HK-2 (cell line): ENCODE measurements at regions not wholly inside any gene's neighbourhood (a gene's known extent, or its start where the extent isn't known, plus 50 kb on each side); places are given as distances from the start of the nearest gene placed in this dataset.

ENCODE experiments used
- DNase-seq: peaks from one replicate; pipeline ENCODE4 v3.0.0-alpha.2; 2018; ENCODE audit not compliant: unreplicated experiment

DNA sequence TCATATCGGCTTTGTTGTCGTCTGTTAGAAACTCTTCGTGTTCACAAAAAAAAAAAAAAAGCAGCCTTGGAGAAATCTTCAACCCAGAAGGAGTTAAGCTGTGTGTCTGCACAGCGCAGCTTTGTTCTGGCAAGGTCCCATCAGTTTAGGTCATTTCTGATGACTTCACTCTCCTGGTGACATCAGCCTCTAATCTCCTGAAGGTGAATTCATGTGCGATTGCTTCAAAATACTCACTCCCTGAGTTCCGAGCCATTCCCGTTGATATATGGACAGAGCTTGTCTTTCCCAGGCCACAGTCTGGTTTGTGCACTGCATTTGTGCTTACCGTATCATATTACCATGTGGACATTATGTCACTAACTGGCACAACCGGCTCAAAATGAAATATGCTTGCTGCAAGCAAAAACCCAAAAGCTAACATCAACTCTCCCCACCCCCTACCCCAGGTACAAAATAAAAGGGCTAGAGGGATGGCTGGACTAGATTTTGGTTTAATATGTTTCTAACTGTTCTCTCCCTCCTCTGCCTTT is 342.4 kb downstream of the KCNRG start:
- no peak for DNase-seq

DNA sequence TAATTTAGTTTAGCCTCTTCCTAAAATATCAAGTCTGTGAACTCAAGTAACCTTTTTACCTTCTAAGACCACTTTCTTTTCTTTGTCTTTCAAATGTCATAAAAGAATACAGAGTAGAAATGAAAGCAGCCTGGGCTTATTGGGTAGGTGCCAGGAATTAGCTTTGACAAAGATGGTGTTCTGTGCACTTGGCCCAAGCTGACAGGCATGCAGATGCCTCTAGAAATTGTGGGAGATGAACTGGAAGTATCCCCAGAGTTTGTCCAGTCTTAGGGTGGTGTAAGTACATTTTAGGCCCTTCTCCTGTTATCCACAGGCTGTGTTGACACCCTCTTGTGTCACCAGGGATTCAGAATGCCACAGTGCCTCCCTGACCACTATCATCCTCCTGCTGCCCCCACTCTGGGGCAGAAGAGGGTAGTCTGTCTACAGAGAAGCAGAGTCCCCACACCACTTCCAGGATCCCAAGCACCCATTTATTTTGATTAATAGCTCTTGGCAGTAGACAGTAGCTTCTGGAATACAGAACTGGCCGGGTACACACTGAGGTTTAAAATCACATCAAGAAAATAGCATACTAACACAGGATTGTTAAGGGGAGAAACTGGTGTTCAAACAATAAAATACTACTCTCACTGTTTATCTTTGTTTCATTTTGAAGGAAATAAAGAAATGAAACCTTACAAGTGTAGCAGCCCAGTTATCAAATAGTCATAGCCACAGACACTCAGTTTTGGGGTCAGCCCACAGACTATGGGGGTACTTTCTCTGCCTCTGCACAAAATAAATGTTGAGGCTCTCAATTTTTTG is 343.2 kb downstream of the KCNRG start:
- DNase-seq = no peak

DNA sequence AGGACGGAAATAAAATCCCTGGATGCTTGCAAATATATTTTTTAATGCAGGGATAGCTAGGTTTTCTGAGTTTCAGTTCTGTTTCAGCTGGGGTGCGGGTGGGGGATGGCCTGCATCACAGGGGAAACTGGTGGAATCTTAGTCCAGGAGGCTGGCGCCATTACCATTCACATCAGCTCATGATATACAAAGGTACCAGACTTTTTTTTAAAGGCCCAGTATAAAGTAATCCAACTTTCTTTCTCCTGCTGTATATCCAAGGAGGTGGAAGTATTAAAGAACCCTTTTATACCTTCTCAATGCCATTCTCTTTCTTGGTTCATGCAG is 343.8 kb downstream of the KCNRG start:
- no peak for DNase-seq

DNA sequence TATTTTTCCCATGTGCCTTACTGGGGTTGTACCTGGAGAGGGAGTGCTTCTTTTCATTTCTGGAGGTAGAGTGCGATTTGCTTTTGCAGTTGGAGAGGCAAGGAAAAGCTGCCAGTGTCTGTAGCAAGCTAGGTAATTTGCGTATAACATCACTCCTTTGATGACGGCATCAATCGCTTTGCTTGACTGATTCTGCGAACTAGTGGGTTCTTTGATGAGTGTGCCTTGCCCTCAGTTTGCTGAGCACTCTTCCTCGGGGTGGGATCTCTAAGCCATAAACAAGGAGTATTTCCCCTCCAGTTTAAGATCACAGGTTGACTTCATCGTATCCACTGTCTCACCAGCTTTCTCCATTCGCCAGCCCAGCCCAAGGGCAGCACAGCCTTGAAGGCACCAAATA is 344.5 kb downstream of the KCNRG start:
- DNase-seq = no peak

DNA sequence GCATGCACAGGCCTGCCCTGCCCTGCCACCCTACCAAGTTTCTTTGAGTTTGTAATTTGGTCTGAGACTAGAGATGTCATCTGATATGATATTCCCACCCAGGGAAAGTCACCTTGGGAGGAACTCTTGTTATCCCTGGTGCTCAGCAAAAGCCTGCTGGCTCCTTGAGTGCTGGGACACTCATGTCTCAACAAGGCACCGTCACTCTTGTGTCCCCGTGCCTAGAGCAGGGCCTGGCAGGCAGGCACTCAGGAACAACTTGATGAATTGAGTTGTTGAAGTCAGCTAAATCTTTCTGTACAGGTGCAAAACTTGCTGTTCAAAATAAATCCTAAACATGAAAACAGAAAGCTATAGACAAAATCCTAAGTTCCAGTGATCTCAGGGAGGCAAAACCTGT is 345.4 kb downstream of the KCNRG start:
- DNase-seq = no peak

DNA sequence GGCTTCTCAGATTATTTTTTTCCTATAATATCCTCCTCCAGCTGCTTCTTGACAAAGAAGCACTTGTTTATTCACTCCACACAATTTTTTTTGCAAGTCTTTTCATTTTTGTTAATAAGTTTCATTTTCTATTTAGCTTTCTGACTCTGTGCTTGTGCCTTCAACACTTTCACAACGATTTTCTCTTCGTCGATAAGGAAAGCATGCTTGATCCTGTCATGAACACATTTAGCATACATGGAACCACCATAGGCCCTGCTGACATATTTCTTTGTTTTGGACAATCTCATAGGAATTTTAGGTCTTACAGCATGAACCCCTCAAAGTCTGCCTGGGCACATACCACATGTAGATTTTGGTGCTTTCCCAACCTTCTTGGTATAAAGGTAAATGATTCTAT is 346.0 kb downstream of the KCNRG start:
- DNase-seq = no peak

DNA sequence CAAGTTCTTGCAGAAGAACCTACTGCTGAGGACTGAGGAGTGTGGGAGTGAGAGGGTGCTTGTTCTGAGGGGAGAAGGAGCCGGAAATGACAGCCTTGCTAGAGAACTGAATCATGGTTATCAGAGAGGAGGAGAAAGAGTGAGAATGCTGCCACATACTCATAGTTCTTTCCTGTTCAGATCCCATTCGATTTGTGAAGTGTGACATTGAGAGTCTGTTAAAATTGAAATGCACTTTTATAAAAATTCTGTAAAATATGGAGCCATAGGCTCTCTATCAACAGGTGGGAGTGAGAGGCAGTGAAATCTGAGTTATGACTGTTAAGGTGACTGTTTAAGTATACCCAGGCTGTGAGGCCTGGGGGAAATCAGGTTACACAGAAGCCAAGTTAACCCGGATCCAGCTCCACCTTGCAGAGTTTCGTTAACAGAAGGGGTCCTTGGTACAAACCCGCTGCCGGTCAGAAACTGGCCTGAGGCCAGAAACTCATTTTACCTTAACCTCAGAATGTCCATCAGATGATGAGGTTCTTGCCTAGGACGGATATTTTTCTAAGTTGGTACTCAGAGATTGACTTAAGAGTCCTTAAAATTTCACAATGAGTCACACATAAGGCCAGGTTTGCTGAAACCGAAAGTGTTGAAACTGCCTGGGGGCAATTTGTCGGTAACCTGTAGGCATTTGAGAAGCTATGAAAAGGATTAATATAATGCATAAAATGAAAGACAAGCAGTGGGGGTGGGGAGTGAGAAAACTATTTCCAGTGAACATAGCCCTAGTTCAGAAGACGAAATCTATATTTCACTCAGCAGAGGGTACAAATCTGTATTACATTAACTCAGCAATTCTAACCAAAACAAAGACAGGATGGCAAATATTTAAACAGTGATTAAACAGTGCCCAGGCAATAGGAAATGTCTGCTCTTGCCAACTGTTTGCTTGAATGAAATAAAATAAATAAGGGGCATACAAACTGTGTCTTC is 350.5 kb downstream of the KCNRG start:
- DNase-seq = no peak

DNA sequence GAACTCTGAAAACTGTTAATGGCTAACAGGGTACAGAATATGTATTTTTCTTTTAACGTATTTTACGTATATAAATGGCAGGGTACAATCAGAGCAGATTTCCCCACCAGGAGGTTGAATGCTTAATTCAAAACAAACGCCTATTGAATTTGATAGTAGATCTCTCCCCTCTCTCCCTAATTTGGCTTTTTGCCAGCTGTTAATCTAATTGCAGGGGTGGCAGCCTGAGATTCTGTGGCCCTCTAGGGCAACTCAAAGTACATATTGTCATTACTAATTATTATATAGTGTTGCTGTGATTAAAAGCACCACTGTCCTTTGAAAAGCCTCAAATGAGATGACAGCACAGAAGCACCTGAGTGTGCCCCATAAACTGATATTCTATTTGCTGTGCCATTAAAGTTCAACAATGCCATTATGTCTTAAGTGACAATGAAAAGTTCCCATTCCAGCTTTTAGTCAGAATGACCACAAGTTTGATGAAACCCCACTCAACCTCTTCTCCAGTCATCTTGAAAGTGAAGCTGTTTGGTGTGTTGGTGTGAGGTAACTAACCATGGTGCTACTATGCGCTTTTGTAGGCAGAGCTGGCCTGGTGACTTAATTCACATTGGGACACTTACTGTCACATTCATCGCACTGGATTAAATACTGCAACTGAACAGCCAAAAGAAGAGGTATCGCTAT is 351.4 kb downstream of the KCNRG start:
- DNase-seq = no peak

DNA sequence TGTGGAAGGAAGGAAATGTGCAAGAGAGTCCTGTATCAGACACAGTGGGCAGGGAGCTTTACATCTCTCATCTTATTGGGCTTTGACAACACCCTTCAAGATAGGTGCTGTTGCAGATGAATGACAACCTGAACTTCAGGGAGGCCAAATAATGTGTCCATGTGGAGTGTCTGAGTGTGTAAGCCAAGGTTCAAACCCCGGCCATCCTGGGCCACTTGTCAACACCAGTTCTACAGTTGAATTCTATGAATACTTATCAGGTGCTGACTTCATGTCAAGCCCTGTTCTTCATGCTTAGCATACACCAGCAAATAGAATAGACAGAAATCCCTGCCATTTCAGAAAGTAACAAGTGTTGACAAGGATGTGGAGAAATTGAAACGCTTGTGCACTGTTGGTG is 354.4 kb downstream of the KCNRG start:
- no peak for DNase-seq

DNA sequence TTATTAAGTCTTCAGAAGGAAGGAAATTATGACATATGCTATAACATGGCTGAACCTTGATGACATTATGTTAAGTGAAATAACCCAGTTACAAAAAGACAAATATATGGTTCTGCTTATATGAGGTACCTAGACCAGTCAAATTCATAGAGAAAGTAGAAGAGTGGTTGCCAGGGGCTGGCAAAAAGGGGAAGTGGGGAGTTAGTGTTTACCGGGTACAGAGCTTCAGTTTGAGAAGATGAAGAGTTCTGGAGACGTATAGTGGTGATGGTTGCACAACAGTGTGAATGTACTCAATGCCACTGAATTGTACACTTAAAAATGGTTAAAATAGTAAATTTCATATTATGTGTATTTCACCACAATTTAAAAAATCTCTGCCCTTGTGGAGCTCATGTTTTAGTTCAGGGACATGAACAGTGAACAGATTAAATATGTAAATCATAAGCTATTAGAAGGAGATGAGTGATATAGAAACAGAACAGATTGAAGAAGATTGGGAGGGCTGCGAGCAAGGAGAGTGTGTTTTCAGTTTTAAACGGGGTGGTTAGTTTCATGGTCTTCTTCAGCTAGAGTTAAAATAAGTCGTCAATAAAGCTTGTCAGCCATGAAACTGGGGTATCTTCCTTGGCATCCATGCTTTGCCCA is 355.2 kb downstream of the KCNRG start:
- DNase-seq = no peak

DNA sequence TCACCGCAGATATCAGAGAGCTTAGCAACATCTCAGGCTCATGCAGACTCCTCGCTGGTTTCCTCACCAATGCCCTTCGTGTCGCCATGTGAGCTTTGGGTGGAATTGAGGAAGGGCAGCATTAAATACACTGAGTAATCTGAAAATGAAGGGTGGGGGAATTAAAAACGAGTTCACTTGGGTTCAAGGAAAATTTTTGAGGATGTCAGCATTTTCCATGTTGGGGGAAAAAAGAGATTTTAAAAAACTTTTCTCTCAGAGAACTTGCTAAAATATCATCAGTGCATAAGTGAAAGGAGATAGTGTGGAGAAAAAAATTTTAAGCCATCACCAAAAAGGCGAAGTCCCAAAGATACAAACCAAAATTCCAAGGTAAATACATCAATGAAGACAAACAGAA is 359.3 kb downstream of the KCNRG start:
- DNase-seq = no peak

DNA sequence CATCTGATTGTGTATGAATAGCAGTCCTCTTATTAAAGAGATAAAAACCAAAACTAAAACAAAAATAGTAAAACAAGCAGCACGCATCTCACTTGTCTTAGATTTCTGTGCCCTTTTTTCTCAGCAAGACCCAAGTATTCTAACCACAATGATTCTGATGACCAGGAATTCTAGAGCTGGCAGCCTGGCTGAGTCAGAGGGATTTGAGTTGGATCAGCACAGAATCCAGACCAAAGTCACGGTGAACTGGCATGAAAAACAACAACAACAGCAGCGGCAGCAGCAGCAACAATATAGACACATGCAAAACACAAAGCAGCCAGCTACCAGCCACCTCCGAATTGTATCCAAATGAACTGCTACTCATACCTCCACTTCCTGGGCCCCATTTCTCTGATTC is 360.5 kb downstream of the KCNRG start:
- DNase-seq = peak; percentile 26

DNA sequence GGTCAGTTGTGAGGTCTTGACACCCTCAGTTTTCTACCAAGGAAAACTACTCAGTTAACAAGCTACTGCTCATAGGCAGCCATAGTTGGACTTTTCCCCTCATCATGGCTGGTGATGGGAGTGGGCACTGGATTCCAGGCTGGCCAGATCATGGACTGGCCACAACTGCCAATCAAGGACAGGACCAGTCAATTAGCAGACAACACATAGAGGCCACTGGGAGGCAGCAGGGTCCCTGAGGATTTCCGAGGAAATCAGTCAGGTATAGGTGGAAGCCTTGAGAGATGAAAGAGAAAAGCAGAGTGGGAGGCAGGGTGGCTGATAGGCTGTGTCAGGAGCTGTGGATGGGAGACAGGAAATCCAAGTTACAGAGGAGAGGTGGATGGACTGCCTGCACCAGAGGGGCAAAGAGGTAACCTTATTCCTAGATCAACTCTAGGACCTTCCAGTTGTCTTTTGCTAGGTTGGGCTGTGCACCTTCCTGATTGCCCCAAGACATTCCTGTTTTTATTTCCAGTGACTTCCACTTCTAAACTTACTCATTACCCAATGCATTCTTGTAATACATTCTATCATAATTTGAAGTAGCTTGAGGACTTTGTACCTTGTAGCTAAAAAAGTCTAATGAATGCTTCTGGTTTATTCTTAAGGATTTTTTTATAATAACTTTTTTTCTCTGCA is 361.8 kb downstream of the KCNRG start:
- no peak for DNase-seq

DNA sequence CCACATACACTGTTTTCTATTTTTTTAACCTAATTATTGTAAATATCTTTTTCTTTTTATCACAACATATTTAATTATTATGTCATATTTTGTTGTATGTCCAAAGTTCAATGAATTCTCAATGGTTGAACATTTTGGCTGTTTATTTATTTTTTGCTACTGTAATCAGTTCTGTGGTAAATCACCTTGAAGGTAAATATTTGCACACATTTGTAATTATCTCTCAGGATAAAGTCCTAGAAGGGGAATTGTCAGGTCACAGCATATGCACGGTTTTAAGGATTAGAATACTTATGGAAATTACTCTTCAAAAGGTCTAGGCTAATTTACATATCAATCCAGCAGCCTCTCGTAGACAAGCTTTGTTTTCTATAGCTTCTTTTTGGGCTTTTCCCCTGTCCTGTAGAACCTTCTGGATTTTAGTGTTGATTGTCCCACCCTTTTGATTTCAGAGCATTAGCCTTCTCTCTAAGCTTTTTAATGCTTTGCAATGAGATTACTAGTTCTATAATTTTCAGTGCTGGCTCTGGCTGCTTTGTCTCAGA is 362.6 kb downstream of the KCNRG start:
- DNase-seq = no peak

DNA sequence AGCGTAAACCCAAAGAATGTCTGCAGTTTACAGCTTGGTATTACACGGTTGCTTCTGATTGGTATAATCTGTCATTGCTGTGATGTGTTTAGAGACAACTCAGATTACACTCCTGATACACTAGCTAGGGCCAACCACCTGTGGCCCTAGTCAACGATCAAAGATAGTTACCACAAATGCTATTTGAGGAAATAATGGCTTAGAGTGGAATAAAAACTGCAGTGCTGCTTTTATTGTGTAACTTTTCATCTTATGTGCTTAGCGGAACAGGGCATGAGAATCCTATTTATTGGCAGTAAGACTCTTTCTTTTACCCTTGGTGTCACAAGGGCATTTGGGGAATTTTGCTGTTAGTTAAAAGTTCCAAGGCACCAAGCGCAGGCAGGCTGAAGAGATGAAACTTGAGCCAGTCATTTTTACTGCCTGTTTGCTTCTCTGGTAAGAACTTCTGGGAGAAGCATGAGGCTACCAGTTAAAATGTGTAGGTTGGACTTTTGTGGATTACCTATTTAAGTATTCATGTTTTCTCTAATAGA is 363.3 kb downstream of the KCNRG start:
- no peak for DNase-seq

DNA sequence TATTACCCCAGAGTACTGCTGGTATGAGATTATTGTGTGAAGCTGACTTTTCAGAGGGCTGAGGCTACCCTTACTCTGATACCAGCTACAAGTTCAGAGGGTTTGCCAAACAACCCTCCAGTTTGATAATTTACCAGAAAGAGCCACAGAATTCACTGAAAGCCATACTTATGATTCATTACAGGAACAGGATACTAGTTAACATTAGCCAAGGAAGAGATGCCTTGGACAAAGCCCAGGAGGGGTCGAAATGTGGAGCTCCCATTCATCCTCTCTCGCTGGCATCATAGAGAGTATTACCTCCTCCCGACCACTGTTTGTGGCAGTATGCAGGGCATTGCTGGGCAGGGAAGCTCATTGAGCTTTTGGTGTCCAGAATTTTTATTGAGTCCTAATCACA is 364.3 kb downstream of the KCNRG start:
- DNase-seq = peak; percentile 24

DNA sequence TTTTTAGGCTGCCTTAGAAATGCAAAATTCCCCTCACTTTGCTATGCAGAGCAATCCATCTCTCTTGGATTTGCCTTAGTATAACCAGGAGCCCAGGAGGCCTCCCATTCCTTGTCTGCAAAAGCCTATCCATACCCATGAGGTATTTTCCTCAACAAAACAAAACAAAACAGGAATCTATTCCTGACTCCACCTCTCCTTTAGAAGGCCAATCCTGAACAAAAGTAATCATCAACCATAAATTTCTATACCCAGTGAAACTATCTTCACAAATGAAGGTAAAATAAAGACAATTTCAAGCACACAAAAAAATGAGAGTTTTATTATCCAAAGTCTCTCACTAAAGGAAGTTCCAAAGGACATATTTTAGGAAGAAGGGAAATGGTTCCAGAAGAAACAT is 365.7 kb downstream of the KCNRG start:
- no peak for DNase-seq

DNA sequence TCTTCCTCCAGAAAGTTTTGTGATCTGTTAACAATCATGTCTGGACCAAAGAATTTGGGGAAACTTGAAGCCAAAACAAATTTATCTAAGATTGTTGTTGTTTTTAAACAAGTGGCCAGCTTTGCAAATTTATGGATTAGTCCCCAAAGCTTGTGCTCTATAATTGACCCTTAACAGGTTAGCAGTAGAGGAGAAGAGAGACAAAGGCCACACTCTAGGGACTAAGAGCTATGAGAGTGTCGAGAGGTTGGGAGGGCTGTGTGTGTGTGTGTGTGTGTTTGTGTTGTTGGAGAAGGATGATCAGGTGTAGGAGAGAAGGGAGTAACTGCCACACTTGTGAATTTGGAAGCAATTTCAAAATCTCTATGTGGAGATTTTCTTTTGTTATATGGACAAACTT is 367.3 kb downstream of the KCNRG start:
- DNase-seq = no peak

DNA sequence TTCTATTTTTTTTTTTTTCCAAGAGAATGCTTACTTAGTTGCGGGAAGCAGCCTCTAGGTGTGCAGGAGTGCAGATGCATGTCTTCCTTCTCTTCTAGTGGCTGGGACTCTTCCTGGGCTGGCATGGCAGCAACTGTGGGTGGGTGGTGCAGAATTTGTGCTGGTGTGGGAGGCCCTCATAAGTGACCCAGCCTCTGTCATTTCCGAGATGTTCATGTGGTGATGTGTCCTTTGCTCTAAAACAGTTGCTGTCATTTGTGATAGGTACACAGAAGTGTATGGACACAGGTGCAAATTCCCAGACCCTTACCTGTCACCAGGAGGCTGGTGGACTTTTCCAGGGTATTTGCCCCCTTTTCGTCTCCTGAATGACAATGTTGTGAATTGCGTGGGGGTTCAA is 367.7 kb downstream of the KCNRG start:
- DNase-seq = no peak

DNA sequence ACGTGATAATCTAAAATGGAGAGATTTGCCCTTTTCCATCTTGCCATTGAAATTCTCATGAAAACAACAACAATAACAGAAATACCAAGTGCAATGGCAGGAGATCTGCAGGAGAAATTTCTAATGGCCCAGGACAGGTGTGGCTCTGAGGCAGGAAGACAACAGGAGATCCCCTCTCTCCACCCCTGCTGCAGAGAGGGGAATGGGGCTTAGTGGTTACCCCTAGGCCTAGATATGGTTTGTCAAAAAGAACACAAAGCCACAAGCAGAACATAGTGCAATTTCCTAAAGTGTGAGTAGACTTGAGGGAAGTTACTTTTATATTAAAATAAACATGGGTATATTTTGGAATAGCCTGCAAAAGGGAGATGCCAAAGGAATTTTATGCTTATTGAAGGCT is 369.5 kb downstream of the KCNRG start:
- no peak for DNase-seq
